ENCODE measurements at regions not wholly inside any gene's neighbourhood (a gene's known extent, or its start where the extent isn't known, plus 50 kb on each side); places are given as distances from the start of the nearest gene placed in this dataset.

DNA sequence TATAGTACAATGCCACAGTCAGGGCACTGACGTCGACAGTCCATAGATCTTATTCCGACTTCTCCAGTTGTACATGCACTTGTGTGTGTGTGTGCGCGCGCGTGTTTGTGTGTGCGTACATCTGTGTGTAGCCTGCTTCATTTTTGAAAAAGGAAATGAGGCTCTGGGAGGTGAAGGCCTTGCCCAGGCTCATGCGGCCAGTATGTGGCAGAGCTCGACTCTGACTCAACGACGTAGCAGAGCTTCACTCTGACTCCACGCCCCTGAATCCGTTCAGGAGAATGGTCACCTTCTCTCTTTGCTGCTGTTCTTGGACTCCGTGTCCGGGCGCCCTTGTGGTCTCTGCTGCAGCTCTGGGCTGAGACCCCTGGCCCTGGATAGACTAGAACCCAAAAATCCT lies 81.6 kb upstream of the CIBAR2 start:
- H3K14ac ChIP-seq (replicated peaks; ENCODE audit: low read depth, low read length): peak overlapping the region; percentile 77
- ATAC-seq (ENCODE audit: low read depth) (no peak), DNase-seq (no peak)
- H3K4me2 ChIP-seq (ENCODE audit: low read depth, low read length): no peak overlapping the region
- peak overlapping the region; percentile 21 for H4K5ac ChIP-seq (ENCODE audit: low read depth, low read length)
- in situ Hi-C loops (cut with MboI; ENCODE audit: low sequenced_read_pairs): no loop called here
- peak overlapping the region; percentile 81 for H2BK120ac ChIP-seq (ENCODE audit: low read depth, low read length)
- peaks cover 48% of the 10 kb centered on the region for H3K9me1 ChIP-seq (ENCODE audit: insufficient read depth, low read length)
- H3K56ac ChIP-seq (ENCODE audit: extremely low read depth, insufficient read depth, low read length): no peak overlapping the region
- H3K18ac ChIP-seq (ENCODE audit: low read depth, low read length): peak overlapping the region; percentile 57
- no peaks in the 10 kb centered on the region for H3K27me3 ChIP-seq (ENCODE audit: control insufficient read depth, insufficient read depth, low read length)
- H3K9ac ChIP-seq (ENCODE audit: low read depth, low read length): no peak overlapping the region
- peaks cover 54 to 86% of the 10 kb centered on the region in 2 experiments for H3K79me1 ChIP-seq (ENCODE audit: low read depth in 1 of 2, low read length in 2 of 2)
- H2AK9ac ChIP-seq (replicated peaks; ENCODE audit: low read depth, low read length, poor library complexity): peak overlapping the region; percentile 22
- TF ChIP-seq RAD21 (IDR thresholded peaks at IDR 0.05; ENCODE audit: low read length): no peak
- TF ChIP-seq SMC3 (IDR thresholded peaks at IDR 0.05; ENCODE audit: low read depth, low read length): no peak
- TF ChIP-seq, protein P1, sequence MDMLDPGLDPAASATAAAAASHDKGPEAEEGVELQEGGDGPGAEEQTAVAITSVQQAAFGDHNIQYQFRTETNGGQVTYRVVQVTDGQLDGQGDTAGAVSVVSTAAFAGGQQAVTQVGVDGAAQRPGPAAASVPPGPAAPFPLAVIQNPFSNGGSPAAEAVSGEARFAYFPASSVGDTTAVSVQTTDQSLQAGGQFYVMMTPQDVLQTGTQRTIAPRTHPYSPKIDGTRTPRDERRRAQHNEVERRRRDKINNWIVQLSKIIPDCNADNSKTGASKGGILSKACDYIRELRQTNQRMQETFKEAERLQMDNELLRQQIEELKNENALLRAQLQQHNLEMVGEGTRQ (IDR thresholded peaks at IDR 0.05; ENCODE audit: low read depth, low read length): no peak
- TF ChIP-seq MAZ (IDR thresholded peaks at IDR 0.05; ENCODE audit: borderline replicate concordance, low read depth, low read length): no peak
- TF ChIP-seq CEBPB (IDR thresholded peaks at IDR 0.05; ENCODE audit: low read depth, low read length): no peak
- TF ChIP-seq, protein P2, sequence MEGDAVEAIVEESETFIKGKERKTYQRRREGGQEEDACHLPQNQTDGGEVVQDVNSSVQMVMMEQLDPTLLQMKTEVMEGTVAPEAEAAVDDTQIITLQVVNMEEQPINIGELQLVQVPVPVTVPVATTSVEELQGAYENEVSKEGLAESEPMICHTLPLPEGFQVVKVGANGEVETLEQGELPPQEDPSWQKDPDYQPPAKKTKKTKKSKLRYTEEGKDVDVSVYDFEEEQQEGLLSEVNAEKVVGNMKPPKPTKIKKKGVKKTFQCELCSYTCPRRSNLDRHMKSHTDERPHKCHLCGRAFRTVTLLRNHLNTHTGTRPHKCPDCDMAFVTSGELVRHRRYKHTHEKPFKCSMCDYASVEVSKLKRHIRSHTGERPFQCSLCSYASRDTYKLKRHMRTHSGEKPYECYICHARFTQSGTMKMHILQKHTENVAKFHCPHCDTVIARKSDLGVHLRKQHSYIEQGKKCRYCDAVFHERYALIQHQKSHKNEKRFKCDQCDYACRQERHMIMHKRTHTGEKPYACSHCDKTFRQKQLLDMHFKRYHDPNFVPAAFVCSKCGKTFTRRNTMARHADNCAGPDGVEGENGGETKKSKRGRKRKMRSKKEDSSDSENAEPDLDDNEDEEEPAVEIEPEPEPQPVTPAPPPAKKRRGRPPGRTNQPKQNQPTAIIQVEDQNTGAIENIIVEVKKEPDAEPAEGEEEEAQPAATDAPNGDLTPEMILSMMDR (conservative IDR thresholded peaks at IDR 0.05; ENCODE audit: low read depth, low read length): no peak
- no peak for TF ChIP-seq RFX5 (IDR thresholded peaks at IDR 0.05; ENCODE audit: low read depth, low read length)
- TF ChIP-seq MAFK (IDR thresholded peaks at IDR 0.05; ENCODE audit: low read depth, low read length): no peak
- intact Hi-C loops (cut with micrococcal nuclease): loop anchor here (2.0 kb wide), 1 partner anchor 19 kb away; no protein-coding TSS in a partner anchor
- 93% methylated on average over 13 of the region's 17 CpGs; no CpG with 5 or more reads in 1 of the 2 experiments for WGBS, 2 experiments (ENCODE audit: extremely low coverage in 2 of 2, insufficient read length in 1 of 2)
- peak overlapping the region; percentile 84 for H2BK20ac ChIP-seq (ENCODE audit: low read depth, low read length)
- peaks cover 12% of the 10 kb centered on the region for H4K20me1 ChIP-seq (ENCODE audit: insufficient read depth, low read length)
- H2BK5ac ChIP-seq (ENCODE audit: low read depth, low read length, poor library complexity, severe bottlenecking): peak overlapping the region; percentile 60
- no peak overlapping the region for H2AFZ ChIP-seq (replicated peaks; ENCODE audit: low read length, poor library complexity)
- H3K23ac ChIP-seq (ENCODE audit: low read depth, low read length): peak overlapping the region; percentile 22; the same call in 1 of the 2 replicates
- dilution Hi-C loops (cut with HindIII; ENCODE audit: low sequenced_read_pairs, unreplicated experiment): no loop called here
- no peaks in the 10 kb centered on the region for H3K9me3 ChIP-seq (ENCODE audit: control insufficient read depth, insufficient read depth, low read length)
- H3K4me3 ChIP-seq (ENCODE audit: insufficient read depth, low read depth, low read length): no peak overlapping the region
- H3K4me1 ChIP-seq (ENCODE audit: control insufficient read depth, insufficient read depth, low read length): peaks cover 47% of the 10 kb centered on the region
- H3K36me3 ChIP-seq (ENCODE audit: control insufficient read depth, insufficient read depth, low read length): 0 out of 2 replicates have a peak, but pooled peaks cover 1% of the 10 kb centered on the region
- peak overlapping the region; percentile 63 for H4K91ac ChIP-seq (ENCODE audit: insufficient read depth, low read depth, low read length)
- H3K27ac ChIP-seq (ENCODE audit: insufficient read depth, low read length): peak overlapping the region; percentile 13; the same call in 1 of the 2 replicates
- CTCF ChIA-PET: interaction anchor here (1.3 kb wide), 1 partner anchor 21 kb away, joined by 6 read pairs; no protein-coding TSS in a partner anchor
- POLR2A ChIA-PET (ENCODE audit: unreplicated experiment): no interaction called here
- H2BK15ac ChIP-seq (ENCODE audit: low read depth, low read length): peak overlapping the region; percentile 69; the same call in 2 of the 3 replicates
- H4K8ac ChIP-seq (ENCODE audit: low read depth in 2 of 2, low read length in 2 of 2): peak overlapping the region in 1 of 2 experiments; percentile 67; a peak in 1 of 4 replicates
- peak overlapping the region; percentile 87 for H3K4ac ChIP-seq (ENCODE audit: low read depth, low read length)
- BruUV-seq (replicated peaks): no TSS peak
- H2AK5ac ChIP-seq (ENCODE audit: low read depth, low read length): peak overlapping the region; percentile 94

Measured in IMR-90 (cell line).